ENCODE measurements at regions not wholly inside any gene's neighbourhood (a gene's known extent, or its start where the extent isn't known, plus 50 kb on each side); places are given as distances from the start of the nearest gene placed in this dataset.

- H3K9me3 ChIP-seq: no peaks in the 10 kb centered on the region
- no peak for DNase-seq (ENCODE audit: low spot score)
- TF ChIP-seq CTCF (IDR thresholded peaks at IDR 0.05): no peak
- H3K27me3 ChIP-seq: no peaks in the 10 kb centered on the region
- no peaks in the 10 kb centered on the region for H3K4me1 ChIP-seq
- H3K4me3 ChIP-seq: no peak overlapping the region
- no peak overlapping the region for H3K27ac ChIP-seq
- H3K36me3 ChIP-seq: no peaks in the 10 kb centered on the region
Observed at GRCh38 chr5:6216471-6217075, 161.8 kb downstream of the MED10 start.

- no peak overlapping the region for H3K27ac ChIP-seq
- H3K4me1 ChIP-seq: no peaks in the 10 kb centered on the region
- no peak overlapping the region for H3K4me3 ChIP-seq
- DNase-seq (ENCODE audit: low spot score): no peak
- no peaks in the 10 kb centered on the region for H3K27me3 ChIP-seq
- no peaks in the 10 kb centered on the region for H3K9me3 ChIP-seq
- no peaks in the 10 kb centered on the region for H3K36me3 ChIP-seq
- TF ChIP-seq CTCF (IDR thresholded peaks at IDR 0.05): no peak
Observed at GRCh38 chr5:6215891-6216290, 162.5 kb downstream of the MED10 start.

GRCh38 chr5:6212244-6212643 lies 166.1 kb downstream of the MED10 start:
- H3K4me1 ChIP-seq: no peaks in the 10 kb centered on the region
- no peak overlapping the region for H3K4me3 ChIP-seq
- TF ChIP-seq CTCF (IDR thresholded peaks at IDR 0.05): no peak
- no peaks in the 10 kb centered on the region for H3K36me3 ChIP-seq
- no peaks in the 10 kb centered on the region for H3K27me3 ChIP-seq
- no peak for DNase-seq (ENCODE audit: low spot score)
- no peak overlapping the region for H3K27ac ChIP-seq
- H3K9me3 ChIP-seq: no peaks in the 10 kb centered on the region

- Histone ChIP-seq H3K27ac (no peak overlapping the region), H3K27me3 (no peaks in the 10 kb centered on the region), H3K9me3 (no peaks in the 10 kb centered on the region), H3K36me3 (no peaks in the 10 kb centered on the region), H3K4me3 (no peak overlapping the region), H3K4me1 (no peaks in the 10 kb centered on the region)
- no peak for DNase-seq (ENCODE audit: low spot score)
- no peak for TF ChIP-seq CTCF (IDR thresholded peaks at IDR 0.05)
Observed at GRCh38 chr5:6206501-6206900, 171.8 kb downstream of the MED10 start.

- H3K36me3 ChIP-seq: no peaks in the 10 kb centered on the region
- DNase-seq (ENCODE audit: low spot score): no peak
- H3K4me1 ChIP-seq: no peaks in the 10 kb centered on the region
- no peak for TF ChIP-seq CTCF (IDR thresholded peaks at IDR 0.05)
- no peaks in the 10 kb centered on the region for H3K9me3 ChIP-seq
- no peaks in the 10 kb centered on the region for H3K27me3 ChIP-seq
- H3K27ac ChIP-seq: no peak overlapping the region
- H3K4me3 ChIP-seq: no peak overlapping the region
Observed at GRCh38 chr5:6202968-6203365, 175.4 kb downstream of the MED10 start.

Data from right atrium auricular region (tissue), 2 donors.